ENCODE measurements at regions not wholly inside any gene's neighbourhood (a gene's known extent, or its start where the extent isn't known, plus 50 kb on each side); places are given as distances from the start of the nearest gene placed in this dataset.

- Histone ChIP-seq H4K20me1 (ENCODE audit: insufficient read depth, low read length) (no peaks in the 10 kb centered on the region), H3K36me3 (ENCODE audit: insufficient read depth, low read length) (no peaks in the 10 kb centered on the region), H2AFZ (ENCODE audit: low read length) (no peak overlapping the region), H3K9me3 (ENCODE audit: low read length) (no peaks in the 10 kb centered on the region), H3K9me2 (ENCODE audit: insufficient read depth, low read length) (no peaks in the 10 kb centered on the region), H3K4me1 (ENCODE audit: insufficient read depth, low read length, poor library complexity, severe bottlenecking) (no peaks in the 10 kb centered on the region), H3K4me2 (ENCODE audit: low read length) (no peak overlapping the region), H3K79me2 (ENCODE audit: insufficient read depth, low read depth, low read length) (no peaks in the 10 kb centered on the region), H3K4me3 (ENCODE audit: low read depth, low read length, poor library complexity, severe bottlenecking) (no peak overlapping the region), H3K27ac (ENCODE audit: low read depth, low read length, poor library complexity, severe bottlenecking) (no peak overlapping the region)
- no TSS peak for BruUV-seq (replicated peaks)
- intact Hi-C loops (cut with micrococcal nuclease; ENCODE audit: unreplicated experiment): no loop called here
- ChIA-PET CTCF (ENCODE audit: unreplicated experiment) (no interaction called here), POLR2A (no interaction called here)
- no peak for TF ChIP-seq CTCF (conservative IDR thresholded peaks at IDR 0.05; ENCODE audit: low read length)
- TF ChIP-seq EZH2phosphoT487 (IDR thresholded peaks at IDR 0.05; ENCODE audit: borderline replicate concordance, low read depth, low read length): no peak
- no peak for DNase-seq (ENCODE audit: low spot score)
These were observed 183.3 kb downstream of the SEC61B start for GRCh38 chr9:99405359-99405758.

GRCh38 chr9:99406939-99407338 lies 184.9 kb downstream of the SEC61B start:
- Histone ChIP-seq H3K9me2 (ENCODE audit: insufficient read depth, low read length) (no peaks in the 10 kb centered on the region), H3K79me2 (ENCODE audit: insufficient read depth, low read depth, low read length) (no peaks in the 10 kb centered on the region), H4K20me1 (ENCODE audit: insufficient read depth, low read length) (no peaks in the 10 kb centered on the region), H3K27ac (ENCODE audit: low read depth, low read length, poor library complexity, severe bottlenecking) (no peak overlapping the region), H3K4me1 (ENCODE audit: insufficient read depth, low read length, poor library complexity, severe bottlenecking) (no peaks in the 10 kb centered on the region), H2AFZ (ENCODE audit: low read length) (no peak overlapping the region), H3K4me2 (ENCODE audit: low read length) (no peak overlapping the region), H3K4me3 (ENCODE audit: low read depth, low read length, poor library complexity, severe bottlenecking) (no peak overlapping the region), H3K36me3 (ENCODE audit: insufficient read depth, low read length) (no peaks in the 10 kb centered on the region), H3K9me3 (ENCODE audit: low read length) (no peaks in the 10 kb centered on the region)
- POLR2A ChIA-PET: interaction anchor here (0.5 kb wide), 2 partner anchors 19 to 978 kb away, joined by 3 read pairs; no protein-coding TSS in a partner anchor
- intact Hi-C loops (cut with micrococcal nuclease; ENCODE audit: unreplicated experiment): no loop called here
- DNase-seq (ENCODE audit: low spot score): no peak
- CTCF ChIA-PET (ENCODE audit: unreplicated experiment): no interaction called here
- no TSS peak for BruUV-seq (replicated peaks)
- TF ChIP-seq CTCF (conservative IDR thresholded peaks at IDR 0.05; ENCODE audit: low read length) (no peak), EZH2phosphoT487 (IDR thresholded peaks at IDR 0.05; ENCODE audit: borderline replicate concordance, low read depth, low read length) (no peak)

- Histone ChIP-seq H3K9me2 (ENCODE audit: insufficient read depth, low read length) (no peaks in the 10 kb centered on the region), H3K4me1 (ENCODE audit: insufficient read depth, low read length, poor library complexity, severe bottlenecking) (no peaks in the 10 kb centered on the region), H3K79me2 (ENCODE audit: insufficient read depth, low read depth, low read length) (no peaks in the 10 kb centered on the region), H2AFZ (ENCODE audit: low read length) (no peak overlapping the region), H4K20me1 (ENCODE audit: insufficient read depth, low read length) (no peaks in the 10 kb centered on the region), H3K9me3 (ENCODE audit: low read length) (no peaks in the 10 kb centered on the region), H3K36me3 (ENCODE audit: insufficient read depth, low read length) (no peaks in the 10 kb centered on the region), H3K4me2 (ENCODE audit: low read length) (no peak overlapping the region), H3K4me3 (ENCODE audit: low read depth, low read length, poor library complexity, severe bottlenecking) (no peak overlapping the region), H3K27ac (ENCODE audit: low read depth, low read length, poor library complexity, severe bottlenecking) (no peak overlapping the region)
- POLR2A ChIA-PET: interaction anchor here (0.6 to 0.7 kb wide), 2 partner anchors 16 to 1197 kb away, joined by 3 read pairs; no protein-coding TSS in a partner anchor
- intact Hi-C loops (cut with micrococcal nuclease; ENCODE audit: unreplicated experiment): no loop called here
- TF ChIP-seq EZH2phosphoT487 (IDR thresholded peaks at IDR 0.05; ENCODE audit: borderline replicate concordance, low read depth, low read length): no peak
- no peak for TF ChIP-seq CTCF (conservative IDR thresholded peaks at IDR 0.05; ENCODE audit: low read length)
- CTCF ChIA-PET (ENCODE audit: unreplicated experiment): no interaction called here
- DNase-seq (ENCODE audit: low spot score): no peak
- no TSS peak for BruUV-seq (replicated peaks)
These were observed 189.0 kb downstream of the SEC61B start for GRCh38 chr9:99411068-99411467.
